Transverse colon (tissue), 3 donors: ENCODE measurements at regions not wholly inside any gene's neighbourhood (a gene's known extent, or its start where the extent isn't known, plus 50 kb on each side); places are given as distances from the start of the nearest gene placed in this dataset.

Source experiments
- CTCF ChIP-seq, 5 experiments: fragments of 200-600 bp in 3 of 5; fragments of 450-650 bp in 2 of 5; sonication (generic) in 3 of 5; IDR thresholded peaks; 1 replicate in 2 of 5; 2 replicates in 3 of 5; pipeline ENCODE4 v1.5.1; 2016 to 2017; ENCODE audit warnings: antibody characterized with exemption in 5 of 5, inconsistent platforms in 3 of 5, mild to moderate bottlenecking in 2 of 5, moderate library complexity in 1 of 5
- POLR2A ChIP-seq: fragments of 450-650 bp; IDR thresholded peaks from one replicate; pipeline ENCODE4 v1.6.1; 2016; ENCODE audit warnings: antibody characterized with exemption, mild to moderate bottlenecking, moderate library complexity

- TF ChIP-seq POLR2A (no peak), CTCF (IDR thresholded peaks at IDR 0.05) (no peak)
Observed at GRCh38 chr20:12838261-12838866, 170.4 kb upstream of the SPTLC3 start.
